NB4 (cell line): ENCODE measurements at regions not wholly inside any gene's neighbourhood (a gene's known extent, or its start where the extent isn't known, plus 50 kb on each side); places are given as distances from the start of the nearest gene placed in this dataset.
"Not testable (repeated sequence)": the region's sequence is repeated elsewhere in the genome, so short reads cannot be mapped to it uniquely, and the experiment has no call there.

Experiments used
- CTCF ChIP-seq: IDR thresholded peaks from one replicate; pipeline ENCODE4 v1.5.1; 2012; ENCODE audit warnings: low read depth, low read length
- MAX ChIP-seq: IDR thresholded peaks from 2 replicates; pipeline ENCODE4 v1.6.1; 2011; ENCODE audit warnings: low read depth, low read length

- not testable (repeated sequence) for TF ChIP-seq CTCF, MAX
Measured at GRCh38 chr9:62871765-62872164, 1681.9 kb downstream of the SPATA31A7 start.
